CD14-positive monocyte (primary cell): ENCODE measurements at regions not wholly inside any gene's neighbourhood (a gene's known extent, or its start where the extent isn't known, plus 50 kb on each side); places are given as distances from the start of the nearest gene placed in this dataset.

ENCODE experiments used
- DNase-seq, 3 donors: peaks; one replicate each; pipeline ENCODE4 v3.0.0-alpha.2; 2011 to 2022
- H2AFZ ChIP-seq: 2 replicates; pipeline ENCODE4 v1.6.0; 2012; ENCODE audit warnings: mild to moderate bottlenecking, low read depth, low read length, inconsistent platforms; ENCODE audit not compliant: insufficient read depth, poor library complexity, severe bottlenecking
- H3K27ac ChIP-seq, 2 donors: 1 replicate in 1 of 2; 2 replicates in 1 of 2; pipeline ENCODE4 v1.5.1; 2012 to 2013; ENCODE audit warnings: low read length in 2 of 2, control low read depth in 1 of 2, inconsistent platforms in 1 of 2, low read depth in 1 of 2, mild to moderate bottlenecking in 1 of 2
- H3K27me3 ChIP-seq, 2 donors: one replicate each; pipeline versions ENCODE4 v1.6.0 to v1.6.1; 2011 to 2013; ENCODE audit warnings: low read length in 2 of 2; ENCODE audit not compliant: control insufficient read depth in 2 of 2, insufficient read depth in 2 of 2
- H3K36me3 ChIP-seq, 2 donors: replicated peaks in 1 of 2; 1 replicate in 1 of 2; 2 replicates in 1 of 2; pipeline versions ENCODE4 v1.5.1 to v1.6.1; 2012 to 2013; ENCODE audit warnings: low read length in 2 of 2, control low read depth in 1 of 2, inconsistent platforms in 1 of 2, mild to moderate bottlenecking in 1 of 2; ENCODE audit not compliant: insufficient read depth in 2 of 2, control insufficient read depth in 1 of 2
- H3K4me1 ChIP-seq, 2 donors: 1 replicate in 1 of 2; 2 replicates in 1 of 2; pipeline versions ENCODE4 v1.5.1 to v1.6.1; 2012 to 2013; ENCODE audit warnings: low read length in 2 of 2, control low read depth in 1 of 2, inconsistent platforms in 1 of 2, mild to moderate bottlenecking in 1 of 2, moderate library complexity in 1 of 2; ENCODE audit not compliant: insufficient read depth in 2 of 2, control insufficient read depth in 1 of 2
- H3K4me2 ChIP-seq: replicated peaks from 2 replicates; pipeline ENCODE3; 2012; ENCODE audit warnings: low read length, moderate library complexity, mild to moderate bottlenecking; ENCODE audit not compliant: poor library complexity, severe bottlenecking; ENCODE audit errors: extremely low read depth
- H3K4me3 ChIP-seq, 3 experiments: fragments of 200-600 bp in 1 of 3; sonication (generic) in 1 of 3; replicated peaks in 1 of 3; 1 replicate in 2 of 3; 2 replicates in 1 of 3; pipeline ENCODE4 v1.5.1; 2011 to 2013; ENCODE audit warnings: low read length in 3 of 3, mild to moderate bottlenecking in 3 of 3, control low read depth in 2 of 3, low read depth in 2 of 3, inconsistent platforms in 1 of 3, moderate library complexity in 1 of 3
- H3K79me2 ChIP-seq: 2 replicates; pipeline ENCODE4 v1.6.0; 2012; ENCODE audit warnings: mild to moderate bottlenecking, control low read depth, inconsistent platforms, low read length, moderate library complexity; ENCODE audit not compliant: insufficient read depth
- H3K9ac ChIP-seq: 2 replicates; pipeline ENCODE4 v1.6.0; 2017; ENCODE audit warnings: low read length, mild to moderate bottlenecking; ENCODE audit not compliant: insufficient read depth, poor library complexity, severe bottlenecking
- H3K9me3 ChIP-seq, 2 donors: replicated peaks in 1 of 2; 1 replicate in 1 of 2; 2 replicates in 1 of 2; pipeline versions ENCODE4 v1.5.1 to v1.6.1; 2012 to 2013; ENCODE audit warnings: low read length in 2 of 2, control low read depth in 1 of 2; ENCODE audit not compliant: control insufficient read depth in 1 of 2, insufficient read depth in 1 of 2
- H4K20me1 ChIP-seq: 2 replicates; pipeline ENCODE4 v1.6.0; 2012; ENCODE audit warnings: mild to moderate bottlenecking, low read length, control low read depth, moderate library complexity; ENCODE audit not compliant: insufficient read depth
- H3K27ac Mint-ChIP-seq, 7 donors: one replicate each; pipeline ENCODE4 v1.8.0; 2020; ENCODE audit warnings: mild to moderate bottlenecking in 7 of 7, mixed read lengths in 7 of 7, moderate library complexity in 6 of 7, inconsistent platforms in 2 of 7
- H3K27me3 Mint-ChIP-seq, 3 donors: one replicate each; pipeline ENCODE4 v1.8.0; 2021 to 2022; ENCODE audit warnings: low read depth in 3 of 3, mild to moderate bottlenecking in 3 of 3, mixed read lengths in 3 of 3, moderate library complexity in 3 of 3, inconsistent platforms in 1 of 3
- H3K36me3 Mint-ChIP-seq, 2 donors: one replicate each; pipeline ENCODE4 v1.8.0; 2020; ENCODE audit warnings: mixed read lengths in 2 of 2, inconsistent platforms in 1 of 2, mild to moderate bottlenecking in 1 of 2
- H3K4me1 Mint-ChIP-seq: one replicate; pipeline ENCODE4 v1.8.0; 2020; ENCODE audit warnings: mild to moderate bottlenecking, mixed read lengths
- H3K4me3 Mint-ChIP-seq, 2 donors: one replicate each; pipeline ENCODE4 v1.8.0; 2020; ENCODE audit warnings: mild to moderate bottlenecking in 2 of 2, mixed read lengths in 2 of 2, moderate library complexity in 1 of 2
- H3K9me3 Mint-ChIP-seq, 7 donors: one replicate each; pipeline ENCODE4 v1.8.0; 2020 to 2022; ENCODE audit warnings: mixed read lengths in 7 of 7, mild to moderate bottlenecking in 6 of 7, moderate library complexity in 6 of 7, inconsistent platforms in 2 of 7
- WGBS: methylation state at CpG from one replicate; pipeline ENCODE4 v1.1.5; 2013; ENCODE audit warnings: missing lambda C conversion rate; ENCODE audit not compliant: insufficient coverage; 5-methylcytosine and 5-hydroxymethylcytosine counted together
- intact Hi-C, 2 donors: fragments of 100-400 bp; cut with micrococcal nuclease; formaldehyde crosslinking; loops; one replicate each; pipeline versions ENCODE4 v1.15.0 to v1.15.1; 2023
- TF ChIP-seq, protein P1 (sequence below): fragments of 200-600 bp; IDR thresholded peaks from one replicate; pipeline ENCODE4 v1.8.0; 2022; ENCODE audit warnings: antibody characterized with exemption, mild to moderate bottlenecking

DNA sequence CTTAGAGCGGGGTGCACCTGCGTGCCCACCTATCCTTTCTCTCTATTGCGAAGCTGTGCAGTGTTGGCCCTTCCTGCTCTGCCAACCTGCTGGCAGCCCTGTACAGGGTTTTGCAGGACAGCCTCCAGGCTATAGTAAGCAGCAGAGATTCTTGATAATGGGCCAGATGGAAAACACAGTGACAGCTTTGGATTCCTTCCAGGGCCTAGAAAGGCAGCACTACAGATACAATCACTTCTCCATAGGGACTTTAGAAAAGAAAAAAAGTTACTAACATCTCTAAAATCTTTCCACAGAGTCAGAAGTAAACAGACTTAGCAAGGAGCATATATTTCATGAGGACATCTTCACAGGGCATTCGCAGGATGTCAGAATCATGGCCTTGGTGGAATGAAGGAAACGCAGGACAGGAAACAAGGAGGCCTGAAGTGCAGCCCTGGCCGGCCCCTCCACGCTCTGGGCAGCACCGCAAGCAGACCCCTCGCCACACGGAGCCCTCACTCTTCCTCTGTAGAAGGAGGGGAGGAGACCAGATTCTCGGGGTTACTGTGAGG lies 172.1 kb upstream of the GAS1 start:
- intact Hi-C loops, result no loop called here

DNA sequence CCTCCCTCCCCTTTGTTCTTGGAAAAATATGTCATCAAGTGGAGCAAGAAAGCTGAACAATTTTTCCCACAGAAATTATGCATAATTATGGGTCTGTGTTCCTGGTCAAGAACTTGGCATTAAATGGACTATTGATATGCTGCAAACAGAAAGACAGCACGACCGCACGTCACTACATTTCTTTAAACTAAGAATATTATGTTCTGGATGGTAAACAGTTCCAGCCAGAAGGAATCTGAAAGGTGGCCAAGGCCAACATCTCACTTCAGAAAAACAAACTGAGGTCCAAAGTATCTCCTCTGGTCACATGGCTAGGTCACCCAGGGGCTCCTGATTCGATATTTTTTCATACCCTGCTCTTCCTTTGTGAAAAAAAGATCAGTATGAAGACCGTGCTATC lies 173.3 kb upstream of the GAS1 start:
- no peak overlapping the region for H3K4me3 ChIP-seq
- H4K20me1 ChIP-seq, result no peaks in the 10 kb centered on the region
- Mint-ChIP-seq H3K36me3 (no peaks in the 10 kb centered on the region), H3K9me3 (peaks cover 0 to 8% (median 1%) of the 10 kb centered on the region in 7 donors), H3K27ac (no peak overlapping the region), H3K4me1 (no peaks in the 10 kb centered on the region), H3K4me3 (no peak overlapping the region), H3K27me3 (peaks cover 5 to 11% (median 7%) of the 10 kb centered on the region in 3 donors)
- no CpG with 5 or more reads among the region's 5 CpGs for WGBS
- H3K4me2 ChIP-seq, result no peak overlapping the region
- no peaks in the 10 kb centered on the region for H3K36me3 ChIP-seq
- H3K27me3 ChIP-seq, result no peaks in the 10 kb centered on the region
- H3K9ac ChIP-seq, result no peak overlapping the region
- DNase-seq, result no peak
- intact Hi-C loops, result no loop called here
- no peaks in the 10 kb centered on the region for H3K9me3 ChIP-seq
- TF ChIP-seq, protein P1, sequence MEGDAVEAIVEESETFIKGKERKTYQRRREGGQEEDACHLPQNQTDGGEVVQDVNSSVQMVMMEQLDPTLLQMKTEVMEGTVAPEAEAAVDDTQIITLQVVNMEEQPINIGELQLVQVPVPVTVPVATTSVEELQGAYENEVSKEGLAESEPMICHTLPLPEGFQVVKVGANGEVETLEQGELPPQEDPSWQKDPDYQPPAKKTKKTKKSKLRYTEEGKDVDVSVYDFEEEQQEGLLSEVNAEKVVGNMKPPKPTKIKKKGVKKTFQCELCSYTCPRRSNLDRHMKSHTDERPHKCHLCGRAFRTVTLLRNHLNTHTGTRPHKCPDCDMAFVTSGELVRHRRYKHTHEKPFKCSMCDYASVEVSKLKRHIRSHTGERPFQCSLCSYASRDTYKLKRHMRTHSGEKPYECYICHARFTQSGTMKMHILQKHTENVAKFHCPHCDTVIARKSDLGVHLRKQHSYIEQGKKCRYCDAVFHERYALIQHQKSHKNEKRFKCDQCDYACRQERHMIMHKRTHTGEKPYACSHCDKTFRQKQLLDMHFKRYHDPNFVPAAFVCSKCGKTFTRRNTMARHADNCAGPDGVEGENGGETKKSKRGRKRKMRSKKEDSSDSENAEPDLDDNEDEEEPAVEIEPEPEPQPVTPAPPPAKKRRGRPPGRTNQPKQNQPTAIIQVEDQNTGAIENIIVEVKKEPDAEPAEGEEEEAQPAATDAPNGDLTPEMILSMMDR, result no peak
- H3K4me1 ChIP-seq, result no peaks in the 10 kb centered on the region
- no peak overlapping the region for H2AFZ ChIP-seq
- H3K27ac ChIP-seq, result no peak overlapping the region
- no peaks in the 10 kb centered on the region for H3K79me2 ChIP-seq

More for the DNA sequence above, 172.1 kb upstream of the GAS1 start:
- peaks cover 0 to 8% (median 1%) of the 10 kb centered on the region in 7 donors for H3K9me3 Mint-ChIP-seq
- H3K4me2 ChIP-seq, result no peak overlapping the region
- no peak overlapping the region for H3K9ac ChIP-seq
- no peaks in the 10 kb centered on the region for H3K9me3 ChIP-seq
- H3K27ac Mint-ChIP-seq, result no peak overlapping the region
- no peak overlapping the region for H3K27ac ChIP-seq
- DNase-seq, result no peak
- no peak overlapping the region for H3K4me3 Mint-ChIP-seq
- H3K36me3 Mint-ChIP-seq, result no peaks in the 10 kb centered on the region
- H3K27me3 ChIP-seq, result no peaks in the 10 kb centered on the region
- H3K79me2 ChIP-seq, result no peaks in the 10 kb centered on the region
- H3K4me3 ChIP-seq, result no peak overlapping the region
- no peaks in the 10 kb centered on the region for H3K36me3 ChIP-seq
- no peaks in the 10 kb centered on the region for H3K4me1 Mint-ChIP-seq
- no peaks in the 10 kb centered on the region for H3K4me1 ChIP-seq
- H2AFZ ChIP-seq, result no peak overlapping the region
- 74% methylated on average over 6 of the region's 11 CpGs for WGBS
- H4K20me1 ChIP-seq, result no peaks in the 10 kb centered on the region
- H3K27me3 Mint-ChIP-seq, result peaks cover 7 to 11% (median 7%) of the 10 kb centered on the region in 3 donors
- TF ChIP-seq, protein P1, result no peak
